ENCODE measurements at regions not wholly inside any gene's neighbourhood (a gene's known extent, or its start where the extent isn't known, plus 50 kb on each side); places are given as distances from the start of the nearest gene placed in this dataset.

DNA sequence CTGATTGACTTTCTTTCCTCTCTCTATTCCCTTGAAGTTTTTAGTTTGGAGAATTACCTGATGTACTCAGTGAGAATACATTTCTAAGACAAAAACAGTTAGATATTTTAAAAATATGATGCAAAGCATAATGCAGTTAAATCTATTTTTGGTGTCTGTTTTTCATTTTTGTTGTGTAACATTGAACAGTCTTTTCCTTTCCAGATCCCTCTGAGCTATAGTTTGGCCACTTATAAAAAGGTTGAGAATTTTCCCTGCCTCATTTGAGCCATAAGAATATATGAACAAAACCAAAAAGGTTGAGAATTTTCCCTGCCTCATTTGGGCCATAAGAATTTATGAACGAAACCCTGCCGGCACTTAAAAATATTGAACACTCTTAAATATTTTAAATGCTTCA is 57.0 kb upstream of the IPO5 start:
- H3K27me3 Mint-ChIP-seq = no peaks in the 10 kb centered on the region
- TF ChIP-seq, protein P1, sequence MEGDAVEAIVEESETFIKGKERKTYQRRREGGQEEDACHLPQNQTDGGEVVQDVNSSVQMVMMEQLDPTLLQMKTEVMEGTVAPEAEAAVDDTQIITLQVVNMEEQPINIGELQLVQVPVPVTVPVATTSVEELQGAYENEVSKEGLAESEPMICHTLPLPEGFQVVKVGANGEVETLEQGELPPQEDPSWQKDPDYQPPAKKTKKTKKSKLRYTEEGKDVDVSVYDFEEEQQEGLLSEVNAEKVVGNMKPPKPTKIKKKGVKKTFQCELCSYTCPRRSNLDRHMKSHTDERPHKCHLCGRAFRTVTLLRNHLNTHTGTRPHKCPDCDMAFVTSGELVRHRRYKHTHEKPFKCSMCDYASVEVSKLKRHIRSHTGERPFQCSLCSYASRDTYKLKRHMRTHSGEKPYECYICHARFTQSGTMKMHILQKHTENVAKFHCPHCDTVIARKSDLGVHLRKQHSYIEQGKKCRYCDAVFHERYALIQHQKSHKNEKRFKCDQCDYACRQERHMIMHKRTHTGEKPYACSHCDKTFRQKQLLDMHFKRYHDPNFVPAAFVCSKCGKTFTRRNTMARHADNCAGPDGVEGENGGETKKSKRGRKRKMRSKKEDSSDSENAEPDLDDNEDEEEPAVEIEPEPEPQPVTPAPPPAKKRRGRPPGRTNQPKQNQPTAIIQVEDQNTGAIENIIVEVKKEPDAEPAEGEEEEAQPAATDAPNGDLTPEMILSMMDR (conservative IDR thresholded peaks at IDR 0.05) = no peak
- no peaks in the 10 kb centered on the region for H3K4me1 Mint-ChIP-seq (ENCODE audit: unreplicated experiment)
- H3K4me3 Mint-ChIP-seq = no peak overlapping the region
- no peak for DNase-seq (ENCODE audit: extremely low spot score, unreplicated experiment)
- H3K27ac Mint-ChIP-seq = no peak overlapping the region
- no peaks in the 10 kb centered on the region for H3K9me3 Mint-ChIP-seq
- no peaks in the 10 kb centered on the region for H3K36me3 Mint-ChIP-seq

DNA sequence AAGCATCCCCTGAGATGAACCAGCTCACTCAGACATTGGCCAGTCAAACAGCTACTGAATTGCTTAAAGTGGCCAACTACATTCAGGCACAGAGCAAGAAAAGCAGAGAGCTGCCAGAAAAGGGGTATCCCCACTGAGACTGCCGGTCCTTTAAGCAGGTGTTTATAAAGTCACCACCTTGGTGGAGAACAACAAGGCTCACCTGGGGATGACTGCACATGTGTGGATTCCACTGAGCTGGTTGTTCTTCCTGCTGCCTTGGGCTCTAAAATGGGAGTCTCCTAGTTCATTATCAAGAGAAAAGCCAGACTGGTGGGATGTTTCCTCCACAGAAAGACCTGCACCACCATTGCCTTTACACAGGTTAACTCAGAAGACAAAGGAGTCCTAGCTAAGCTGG is 51.8 kb upstream of the IPO5 start:
- H3K4me1 Mint-ChIP-seq (ENCODE audit: unreplicated experiment) = no peaks in the 10 kb centered on the region
- TF ChIP-seq, protein P1 (conservative IDR thresholded peaks at IDR 0.05) = no peak
- no peaks in the 10 kb centered on the region for H3K36me3 Mint-ChIP-seq
- DNase-seq (ENCODE audit: extremely low spot score, unreplicated experiment) = no peak
- peaks cover 4% of the 10 kb centered on the region for H3K27me3 Mint-ChIP-seq
- H3K9me3 Mint-ChIP-seq = no peaks in the 10 kb centered on the region
- no peak overlapping the region for H3K27ac Mint-ChIP-seq
- no peak overlapping the region for H3K4me3 Mint-ChIP-seq

All from type B pancreatic cell (in vitro differentiated cells).